Keratinocyte (primary cell): ENCODE measurements at regions not wholly inside any gene's neighbourhood (a gene's known extent, or its start where the extent isn't known, plus 50 kb on each side); places are given as distances from the start of the nearest gene placed in this dataset.

ENCODE experiments used
- DNase-seq: peaks from one replicate; pipeline ENCODE4 v3.0.0-alpha.2; 2011; ENCODE audit warnings: low read depth, missing footprints, low spot score
- FAIRE-seq: peaks from 2 replicates; lab custom pipeline; 2011; peaks lifted over from hg19 to GRCh38; lab: Jason Lieb, UNC
- H2AFZ ChIP-seq: 2 replicates; pipeline ENCODE4 v1.6.0; 2012; ENCODE audit warnings: low read length, control low read depth, inconsistent platforms; ENCODE audit not compliant: control insufficient read depth
- H3K27ac ChIP-seq: 2 replicates; pipeline ENCODE4 v1.5.1; 2011; ENCODE audit warnings: low read length; ENCODE audit not compliant: control insufficient read depth, insufficient read depth
- H3K27me3 ChIP-seq: 3 replicates; pipeline ENCODE4 v1.6.0; 2011; ENCODE audit warnings: low read length; ENCODE audit not compliant: control insufficient read depth, insufficient read depth; ENCODE audit errors: extremely low read depth
- H3K36me3 ChIP-seq, 2 experiments: 2 replicates in 1 of 2; 3 replicates in 1 of 2; pipeline ENCODE4 v1.5.1; 2011; ENCODE audit warnings: low read length in 2 of 2, mild to moderate bottlenecking in 1 of 2; ENCODE audit not compliant: control insufficient read depth in 2 of 2, insufficient read depth in 2 of 2; ENCODE audit errors: extremely low read depth in 1 of 2
- H3K4me1 ChIP-seq: 3 replicates; pipeline ENCODE4 v1.5.1; 2011; ENCODE audit warnings: low read length; ENCODE audit not compliant: control insufficient read depth, insufficient read depth; ENCODE audit errors: extremely low read depth
- H3K4me2 ChIP-seq: 3 replicates; pipeline ENCODE4 v1.6.0; 2011; ENCODE audit warnings: low read depth, low read length; ENCODE audit not compliant: control insufficient read depth, insufficient read depth; ENCODE audit errors: extremely low read depth
- H3K4me3 ChIP-seq, 3 experiments: fragments of 200-600 bp in 1 of 3; sonication (generic) in 1 of 3; 2 replicates in 2 of 3; 3 replicates in 1 of 3; pipeline ENCODE4 v1.5.1; 2011 to 2016; ENCODE audit warnings: low read length in 3 of 3, mild to moderate bottlenecking in 3 of 3, control low read depth in 2 of 3, inconsistent platforms in 1 of 3, low read depth in 1 of 3, mixed read lengths in 1 of 3, mixed run types in 1 of 3, moderate library complexity in 1 of 3; ENCODE audit not compliant: control insufficient read depth in 2 of 3, insufficient read depth in 2 of 3; ENCODE audit errors: extremely low read depth in 1 of 3
- H3K79me2 ChIP-seq: 2 replicates; pipeline ENCODE4 v1.6.0; 2012; ENCODE audit warnings: low read length; ENCODE audit not compliant: control insufficient read depth, insufficient read depth
- H3K9ac ChIP-seq: 3 replicates; pipeline ENCODE4 v1.6.0; 2011; ENCODE audit warnings: low read length; ENCODE audit not compliant: control insufficient read depth, insufficient read depth; ENCODE audit errors: extremely low read depth
- H3K9me1 ChIP-seq: 3 replicates; pipeline ENCODE4 v1.6.0; 2011; ENCODE audit warnings: low read length; ENCODE audit not compliant: control insufficient read depth, insufficient read depth; ENCODE audit errors: extremely low read depth
- H3K9me3 ChIP-seq: 2 replicates; pipeline ENCODE4 v1.5.1; 2012; ENCODE audit warnings: low read depth, low read length; ENCODE audit not compliant: control insufficient read depth
- H4K20me1 ChIP-seq: 3 replicates; pipeline ENCODE4 v1.6.0; 2011; ENCODE audit warnings: low read length; ENCODE audit not compliant: control insufficient read depth, insufficient read depth; ENCODE audit errors: extremely low read depth
- EZH2 ChIP-seq: IDR thresholded peaks from one replicate; pipeline ENCODE4 v1.6.1; 2012; ENCODE audit warnings: inconsistent platforms, mild to moderate bottlenecking, low read length, moderate library complexity
- dilution Hi-C: fragments of 300-500 bp; cut with MboI; formaldehyde crosslinking; loops from one replicate; pipeline ENCODE4 v1.7.0; 2020; ENCODE audit warnings: low sequenced_read_pairs; ENCODE audit not compliant: extremely low pct_ligation_motif_present
- TF ChIP-seq, protein P1 (sequence below), 3 experiments: IDR thresholded peaks in 1 of 3; conservative IDR thresholded peaks in 1 of 3; optimal IDR thresholded peaks in 1 of 3; 2 replicates in 2 of 3; 3 replicates in 1 of 3; pipeline versions ENCODE3 to v1.5.1; 2011; ENCODE audit warnings: low read length in 3 of 3, mild to moderate bottlenecking in 3 of 3, moderate library complexity in 2 of 3, control low read depth in 1 of 3, inconsistent platforms in 1 of 3; ENCODE audit not compliant: insufficient read depth in 2 of 3; ENCODE audit errors: extremely low read depth in 1 of 3

DNA sequence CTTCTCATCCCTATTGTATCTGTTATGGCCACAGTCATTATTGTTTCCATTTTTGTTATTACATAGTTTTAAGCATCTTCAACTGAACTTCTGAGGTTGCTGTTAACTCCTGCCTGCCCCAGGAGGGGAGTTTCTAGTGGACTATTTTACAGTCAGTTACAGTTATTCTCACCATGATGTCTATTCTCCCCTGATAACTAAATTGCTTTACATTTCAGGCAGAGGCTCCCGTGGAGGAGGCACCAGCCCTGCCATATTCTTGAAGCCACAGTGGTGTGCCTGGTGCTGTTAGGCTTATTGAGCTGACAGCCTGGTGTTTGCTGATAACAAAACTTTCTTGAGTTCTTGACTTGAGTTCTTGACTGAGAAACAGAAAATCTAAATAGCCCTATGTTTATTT lies 256.4 kb downstream of the TFCP2L1 start:
- Histone ChIP-seq H3K9ac (no peak overlapping the region), H2AFZ (no peak overlapping the region), H3K27ac (no peak overlapping the region), H4K20me1 (no peaks in the 10 kb centered on the region), H3K4me1 (no peaks in the 10 kb centered on the region), H3K9me1 (no peaks in the 10 kb centered on the region), H3K36me3 (no peaks in the 10 kb centered on the region), H3K27me3 (peaks cover 25% of the 10 kb centered on the region), H3K4me2 (no peak overlapping the region), H3K9me3 (no peaks in the 10 kb centered on the region), H3K79me2 (no peaks in the 10 kb centered on the region), H3K4me3 (no peak overlapping the region)
- FAIRE-seq (no peak), DNase-seq (no peak)
- TF ChIP-seq, protein P1, sequence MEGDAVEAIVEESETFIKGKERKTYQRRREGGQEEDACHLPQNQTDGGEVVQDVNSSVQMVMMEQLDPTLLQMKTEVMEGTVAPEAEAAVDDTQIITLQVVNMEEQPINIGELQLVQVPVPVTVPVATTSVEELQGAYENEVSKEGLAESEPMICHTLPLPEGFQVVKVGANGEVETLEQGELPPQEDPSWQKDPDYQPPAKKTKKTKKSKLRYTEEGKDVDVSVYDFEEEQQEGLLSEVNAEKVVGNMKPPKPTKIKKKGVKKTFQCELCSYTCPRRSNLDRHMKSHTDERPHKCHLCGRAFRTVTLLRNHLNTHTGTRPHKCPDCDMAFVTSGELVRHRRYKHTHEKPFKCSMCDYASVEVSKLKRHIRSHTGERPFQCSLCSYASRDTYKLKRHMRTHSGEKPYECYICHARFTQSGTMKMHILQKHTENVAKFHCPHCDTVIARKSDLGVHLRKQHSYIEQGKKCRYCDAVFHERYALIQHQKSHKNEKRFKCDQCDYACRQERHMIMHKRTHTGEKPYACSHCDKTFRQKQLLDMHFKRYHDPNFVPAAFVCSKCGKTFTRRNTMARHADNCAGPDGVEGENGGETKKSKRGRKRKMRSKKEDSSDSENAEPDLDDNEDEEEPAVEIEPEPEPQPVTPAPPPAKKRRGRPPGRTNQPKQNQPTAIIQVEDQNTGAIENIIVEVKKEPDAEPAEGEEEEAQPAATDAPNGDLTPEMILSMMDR (optimal IDR thresholded peaks at IDR 0.05 in 1 of 3, IDR thresholded peaks at IDR 0.05 in 1 of 3, conservative IDR thresholded peaks at IDR 0.05 in 1 of 3; ENCODE audit: extremely low read depth in 1 of 3, insufficient read depth in 2 of 3, low read length in 3 of 3), result no peak
- TF ChIP-seq EZH2, result no peak
- dilution Hi-C loops, result no loop called here

DNA sequence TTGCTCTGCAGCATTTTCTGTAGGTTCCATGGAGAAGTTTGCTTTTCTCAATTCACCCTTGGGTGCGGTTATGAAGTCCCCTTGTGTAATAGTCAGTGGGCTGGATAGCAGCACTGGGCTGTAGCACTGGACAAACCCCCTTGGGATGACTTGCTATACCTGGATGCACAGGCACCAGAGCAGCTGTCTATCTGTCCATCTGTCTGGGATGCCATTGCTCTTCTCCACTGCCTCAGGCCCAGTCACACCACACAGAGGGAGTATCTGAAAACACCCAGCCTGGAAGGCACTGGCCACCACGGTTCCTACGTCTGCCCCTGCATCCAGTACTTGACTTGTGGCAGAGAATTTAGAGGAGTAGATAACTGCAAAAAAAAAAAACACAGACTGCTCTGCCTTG lies 254.5 kb downstream of the TFCP2L1 start:
- Histone ChIP-seq H3K9ac (no peak overlapping the region), H3K4me2 (no peak overlapping the region), H3K9me1 (no peaks in the 10 kb centered on the region), H4K20me1 (no peaks in the 10 kb centered on the region), H3K27me3 (peaks cover 25% of the 10 kb centered on the region), H3K4me1 (no peaks in the 10 kb centered on the region), H3K4me3 (no peak overlapping the region), H3K9me3 (no peaks in the 10 kb centered on the region), H2AFZ (no peak overlapping the region), H3K27ac (no peak overlapping the region), H3K79me2 (no peaks in the 10 kb centered on the region), H3K36me3 (no peaks in the 10 kb centered on the region)
- dilution Hi-C loops, result no loop called here
- no peak for DNase-seq
- TF ChIP-seq, protein P1 (optimal IDR thresholded peaks at IDR 0.05 in 1 of 3, IDR thresholded peaks at IDR 0.05 in 1 of 3, conservative IDR thresholded peaks at IDR 0.05 in 1 of 3; ENCODE audit: extremely low read depth in 1 of 3, insufficient read depth in 2 of 3, low read length in 3 of 3), result no peak
- no peak for TF ChIP-seq EZH2
- no peak for FAIRE-seq
